Activated CD8-positive, alpha-beta memory T cell treated with anti-CD3 and anti-CD28 coated beads, Interleukin-2, amount 50 U/mL, for 24 hours (primary cell): ENCODE measurements at regions not wholly inside any gene's neighbourhood (a gene's known extent, or its start where the extent isn't known, plus 50 kb on each side); places are given as distances from the start of the nearest gene placed in this dataset.

Experiments
- DNase-seq: peaks from one replicate; pipeline ENCODE4 v3.0.0-alpha.2; 2020; ENCODE audit errors: extremely low read depth

GRCh38 chr1:23615423-23615822, 56.1 kb upstream of the ID3 start:
- DNase-seq, result no peak

GRCh38 chr1:23614032-23614660, 54.8 kb upstream of the ID3 start:
- no peak for DNase-seq

- DNase-seq, result no peak
Observed at GRCh38 chr1:23613191-23614031, 54.1 kb upstream of the ID3 start.

DNA sequence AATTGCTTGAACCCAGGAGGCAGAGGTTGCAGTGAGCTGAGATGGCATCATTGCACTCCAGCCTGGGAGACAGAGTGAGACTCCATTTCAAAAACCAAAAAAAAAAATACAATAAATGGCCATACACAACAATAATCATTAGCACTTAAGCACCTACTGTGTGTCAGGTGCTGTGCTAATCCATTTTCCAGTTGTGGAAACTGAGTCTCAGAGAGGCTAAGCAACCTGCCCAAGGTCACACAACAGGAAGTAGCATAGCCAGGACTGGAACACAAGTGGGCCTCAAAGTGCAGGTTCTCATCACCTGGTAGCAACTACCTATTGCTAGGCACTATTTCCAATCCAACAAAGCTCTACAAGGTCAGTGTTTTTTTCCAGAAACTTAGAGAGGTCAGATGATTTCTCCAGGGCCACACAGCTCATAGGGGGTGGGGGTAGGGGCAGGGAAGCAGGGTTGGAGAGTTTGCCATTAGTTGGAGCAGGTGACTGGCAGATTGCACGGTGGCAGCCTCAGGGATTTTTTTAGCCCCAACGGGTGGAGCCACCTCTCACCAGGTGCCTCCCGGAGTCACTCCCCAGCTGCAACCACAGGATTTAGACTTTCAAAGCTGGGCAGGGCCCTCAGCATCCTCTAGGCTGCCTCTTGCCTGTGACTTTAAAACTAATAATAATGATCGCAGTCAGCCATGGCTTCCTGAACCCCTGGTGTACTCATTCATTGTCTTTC, 52.5 kb upstream of the ID3 start:
- no peak for DNase-seq

DNA sequence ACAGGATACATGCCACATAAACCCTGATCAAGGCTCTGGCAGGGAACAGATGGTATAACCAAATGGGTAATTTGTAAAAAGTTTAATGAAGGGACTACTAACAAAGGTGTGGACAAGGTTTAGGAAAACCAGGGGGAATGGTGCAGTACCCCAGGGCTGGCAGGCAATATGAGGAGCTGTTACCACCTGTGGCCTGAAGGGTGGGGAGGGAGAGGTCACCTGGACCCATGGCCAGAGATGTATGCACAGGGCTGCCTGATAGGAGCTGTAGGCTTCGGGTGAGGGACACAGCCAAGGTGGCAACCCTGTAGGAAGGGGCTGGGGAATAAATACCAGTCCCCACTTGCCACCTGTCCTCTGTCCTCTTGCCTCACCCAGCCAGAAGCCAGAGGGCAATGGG, 51.4 kb upstream of the ID3 start:
- no peak for DNase-seq

DNA sequence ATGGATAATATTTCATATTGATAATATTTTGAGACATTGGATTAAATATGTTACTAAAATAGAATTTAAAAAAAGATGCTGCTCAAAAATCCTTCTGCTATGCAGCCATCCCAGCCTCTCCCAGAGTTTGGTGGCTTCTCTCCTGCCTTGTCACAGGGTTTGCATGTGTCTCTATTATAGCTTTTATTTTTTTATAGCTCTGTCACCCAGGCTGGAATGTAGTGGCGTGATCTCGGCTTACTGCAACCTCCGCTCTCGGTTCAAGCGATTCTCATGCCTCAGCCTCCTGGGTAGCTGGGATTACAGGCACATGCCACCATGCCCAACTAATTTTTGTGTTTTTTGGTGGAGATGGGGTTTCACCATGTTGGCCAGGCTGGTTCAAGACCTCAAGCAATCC, 50.7 kb upstream of the ID3 start:
- no peak for DNase-seq
